HG03342 (cell line): ENCODE measurements at regions not wholly inside any gene's neighbourhood (a gene's known extent, or its start where the extent isn't known, plus 50 kb on each side); places are given as distances from the start of the nearest gene placed in this dataset.

Experiments used
- ATAC-seq: cut with Tn5 transposase; IDR thresholded peaks from one replicate; pipeline ENCODE4 v1.9.1; 2021; ENCODE audit warnings: mild to moderate bottlenecking, moderate library complexity; ENCODE audit not compliant: unreplicated experiment

- ATAC-seq, result no peak
Observed at GRCh38 chr7:68321776-68322496, 1276.3 kb upstream of the AUTS2 start.

- ATAC-seq, result no peak
Observed at GRCh38 chr7:68324621-68325020, 1273.7 kb upstream of the AUTS2 start.

- no peak for ATAC-seq
Observed at GRCh38 chr7:68334216-68334615, 1264.1 kb upstream of the AUTS2 start.

GRCh38 chr7:68334636-68335272, 1263.5 kb upstream of the AUTS2 start:
- ATAC-seq, result no peak

GRCh38 chr7:68336594-68336993, 1261.7 kb upstream of the AUTS2 start:
- no peak for ATAC-seq

GRCh38 chr7:68348401-68348800, 1249.9 kb upstream of the AUTS2 start:
- ATAC-seq, result no peak

GRCh38 chr7:68362745-68363518, 1235.3 kb upstream of the AUTS2 start:
- ATAC-seq, result no peak

- no peak for ATAC-seq
Observed at GRCh38 chr7:68364886-68365625, 1233.2 kb upstream of the AUTS2 start.

GRCh38 chr7:68371985-68372384, 1226.3 kb upstream of the AUTS2 start:
- no peak for ATAC-seq

GRCh38 chr7:68376131-68376661, 1222.1 kb upstream of the AUTS2 start:
- no peak for ATAC-seq

GRCh38 chr7:68381731-68382130, 1216.5 kb upstream of the AUTS2 start:
- ATAC-seq, result no peak

GRCh38 chr7:68384581-68384980, 1213.7 kb upstream of the AUTS2 start:
- ATAC-seq, result no peak

- ATAC-seq, result no peak
Observed at GRCh38 chr7:68393051-68393450, 1205.2 kb upstream of the AUTS2 start.

- no peak for ATAC-seq
Observed at GRCh38 chr7:68394131-68394530, 1204.1 kb upstream of the AUTS2 start.

- ATAC-seq, result no peak
Observed at GRCh38 chr7:68399991-68400590, 1198.2 kb upstream of the AUTS2 start.

GRCh38 chr7:68400783-68401182, 1197.5 kb upstream of the AUTS2 start:
- no peak for ATAC-seq

- no peak for ATAC-seq
Observed at GRCh38 chr7:68401313-68401712, 1197.0 kb upstream of the AUTS2 start.

- ATAC-seq, result no peak
Observed at GRCh38 chr7:68406480-68406879, 1191.8 kb upstream of the AUTS2 start.

- ATAC-seq, result no peak
Observed at GRCh38 chr7:68407460-68407859, 1190.8 kb upstream of the AUTS2 start.

- no peak for ATAC-seq
Observed at GRCh38 chr7:68408873-68409272, 1189.4 kb upstream of the AUTS2 start.

- no peak for ATAC-seq
Observed at GRCh38 chr7:68409851-68410250, 1188.4 kb upstream of the AUTS2 start.
